IMR-90 (cell line): ENCODE measurements at regions not wholly inside any gene's neighbourhood (a gene's known extent, or its start where the extent isn't known, plus 50 kb on each side); places are given as distances from the start of the nearest gene placed in this dataset.

Experiments used
- ATAC-seq: fragments of 200-7000 bp; cut with Tn5 transposase; 2 replicates; pipeline ENCODE4 v1.9.1; 2020; ENCODE audit warnings: low read depth, mild to moderate bottlenecking, moderate library complexity
- BruUV-seq: library from RNA; stranded (reverse); fragments of 400-500 nt; replicated peaks from 2 replicates; lab custom pipeline; 2021; lab: Mats Ljungman, UMichigan
- CTCF ChIA-PET: fragments of 300-600 bp; formaldehyde crosslinking; extraction: SDS; loops from one replicate; lab custom pipeline; 2021; ENCODE audit warnings: antibody characterized with exemption; lab: Yijun Ruan, JAX
- POLR2A ChIA-PET: fragments of 300-600 bp; sonication (Branson Sonifier 250); formaldehyde crosslinking; loops from one replicate; lab custom pipeline; 2022; ENCODE audit warnings: antibody characterized with exemption; ENCODE audit not compliant: unreplicated experiment; lab: Charles Lee
- DNase-seq: peaks from one replicate; pipeline ENCODE4 v3.0.0; 2013
- H2AFZ ChIP-seq: replicated peaks from 2 replicates; pipeline ENCODE3; 2013; ENCODE audit warnings: low read length, mild to moderate bottlenecking; ENCODE audit not compliant: poor library complexity
- H2AK5ac ChIP-seq: 2 replicates; pipeline ENCODE4 v1.6.1; 2013; ENCODE audit warnings: low read depth, low read length, inconsistent platforms
- H2AK9ac ChIP-seq: replicated peaks from 2 replicates; pipeline ENCODE3; 2013; ENCODE audit warnings: mild to moderate bottlenecking, low read depth, low read length, moderate library complexity; ENCODE audit not compliant: poor library complexity
- H2BK120ac ChIP-seq: 2 replicates; pipeline ENCODE4 v1.6.1; 2013; ENCODE audit warnings: low read depth, low read length, inconsistent platforms
- H2BK15ac ChIP-seq: 3 replicates; pipeline ENCODE4 v1.6.1; 2013; ENCODE audit warnings: low read depth, low read length, inconsistent platforms
- H2BK20ac ChIP-seq: 2 replicates; pipeline ENCODE4 v1.6.1; 2013; ENCODE audit warnings: low read depth, mild to moderate bottlenecking, inconsistent platforms, low read length, moderate library complexity
- H2BK5ac ChIP-seq: 2 replicates; pipeline ENCODE4 v1.6.1; 2013; ENCODE audit warnings: mild to moderate bottlenecking, low read depth, low read length, inconsistent platforms; ENCODE audit not compliant: poor library complexity, severe bottlenecking
- H3K14ac ChIP-seq: replicated peaks from 2 replicates; pipeline ENCODE4 v1.6.1; 2013; ENCODE audit warnings: low read depth, low read length, inconsistent platforms
- H3K18ac ChIP-seq: 2 replicates; pipeline ENCODE4 v1.6.1; 2013; ENCODE audit warnings: low read depth, low read length, control low read depth
- H3K23ac ChIP-seq: 2 replicates; pipeline ENCODE4 v1.6.1; 2013; ENCODE audit warnings: low read depth, low read length, inconsistent platforms
- H3K27ac ChIP-seq: 2 replicates; pipeline ENCODE4 v1.5.1; 2013; ENCODE audit warnings: mild to moderate bottlenecking, control low read depth, low read length; ENCODE audit not compliant: insufficient read depth
- H3K27me3 ChIP-seq: 2 replicates; pipeline ENCODE4 v1.6.1; 2013; ENCODE audit warnings: low read length; ENCODE audit not compliant: control insufficient read depth, insufficient read depth
- H3K36me3 ChIP-seq: 2 replicates; pipeline ENCODE4 v1.6.1; 2013; ENCODE audit warnings: low read length, mixed read lengths; ENCODE audit not compliant: control insufficient read depth, insufficient read depth
- H3K4ac ChIP-seq: 2 replicates; pipeline ENCODE4 v1.6.1; 2013; ENCODE audit warnings: low read depth, low read length, inconsistent platforms
- H3K4me1 ChIP-seq: 2 replicates; pipeline ENCODE4 v1.6.1; 2013; ENCODE audit warnings: low read length, mixed read lengths; ENCODE audit not compliant: control insufficient read depth, insufficient read depth
- H3K4me2 ChIP-seq: 2 replicates; pipeline ENCODE4 v1.6.1; 2013; ENCODE audit warnings: low read depth, mild to moderate bottlenecking, control low read depth, low read length, moderate library complexity
- H3K4me3 ChIP-seq: 2 replicates; pipeline ENCODE4 v1.5.1; 2013; ENCODE audit warnings: low read depth, mild to moderate bottlenecking, control low read depth, low read length, moderate library complexity; ENCODE audit not compliant: insufficient read depth
- H3K56ac ChIP-seq: 2 replicates; pipeline ENCODE4 v1.6.1; 2013; ENCODE audit warnings: low read length, inconsistent platforms; ENCODE audit not compliant: insufficient read depth; ENCODE audit errors: extremely low read depth
- H3K79me1 ChIP-seq, 2 experiments: 2 replicates each; pipeline ENCODE4 v1.6.1; 2013; ENCODE audit warnings: low read length in 2 of 2, inconsistent platforms in 1 of 2, low read depth in 1 of 2
- H3K9ac ChIP-seq: 2 replicates; pipeline ENCODE4 v1.6.1; 2013; ENCODE audit warnings: low read depth, low read length, control low read depth
- H3K9me1 ChIP-seq: 2 replicates; pipeline ENCODE4 v1.6.1; 2013; ENCODE audit warnings: low read length, inconsistent platforms; ENCODE audit not compliant: insufficient read depth
- H3K9me3 ChIP-seq: 2 replicates; pipeline ENCODE4 v1.6.1; 2013; ENCODE audit warnings: low read length; ENCODE audit not compliant: control insufficient read depth, insufficient read depth
- H4K20me1 ChIP-seq: 2 replicates; pipeline ENCODE4 v1.6.1; 2013; ENCODE audit warnings: low read length, inconsistent platforms; ENCODE audit not compliant: insufficient read depth
- H4K5ac ChIP-seq: 2 replicates; pipeline ENCODE4 v1.6.1; 2013; ENCODE audit warnings: mild to moderate bottlenecking, low read depth, low read length, control low read depth
- H4K8ac ChIP-seq, 2 experiments: 2 replicates each; pipeline ENCODE4 v1.6.1; 2013; ENCODE audit warnings: low read depth in 2 of 2, low read length in 2 of 2, control low read depth in 1 of 2, inconsistent platforms in 1 of 2
- H4K91ac ChIP-seq: 2 replicates; pipeline ENCODE4 v1.6.1; 2013; ENCODE audit warnings: low read depth, low read length, inconsistent platforms; ENCODE audit not compliant: insufficient read depth
- NFE2L2 ChIP-seq: fragments of 150-350 bp; IDR thresholded peaks from 2 replicates; pipeline ENCODE4 v1.6.1; 2016; ENCODE audit warnings: low read depth, mild to moderate bottlenecking, low read length
- POLR2A ChIP-seq: IDR thresholded peaks from 2 replicates; pipeline ENCODE4 v1.6.1; 2012; ENCODE audit warnings: mild to moderate bottlenecking, low read depth, low read length
- RAD21 ChIP-seq: IDR thresholded peaks from 2 replicates; pipeline ENCODE4 v1.6.1; 2012; ENCODE audit warnings: low read length, improper control_type of control experiment
- RCOR1 ChIP-seq: IDR thresholded peaks from 2 replicates; pipeline ENCODE4 v1.6.1; 2012; ENCODE audit warnings: mild to moderate bottlenecking, low read length, improper control_type of control experiment; ENCODE audit not compliant: insufficient replicate concordance
- RFX5 ChIP-seq: IDR thresholded peaks from 2 replicates; pipeline ENCODE4 v1.8.0; 2012; ENCODE audit warnings: low read depth, mild to moderate bottlenecking, low read length, moderate library complexity
- SMC3 ChIP-seq: fragments of 150-350 bp; IDR thresholded peaks from 2 replicates; pipeline ENCODE4 v1.6.1; 2016; ENCODE audit warnings: low read depth, mild to moderate bottlenecking, antibody characterized with exemption, low read length, moderate library complexity
- dilution Hi-C: fragments of 300-500 bp; cut with HindIII; formaldehyde crosslinking; loops from one replicate; pipeline ENCODE4 v1.14.3; 2018; ENCODE audit warnings: low sequenced_read_pairs; ENCODE audit not compliant: unreplicated experiment
- in situ Hi-C: fragments of 300-500 bp; cut with MboI; formaldehyde crosslinking; loops from 3 replicates; pipeline ENCODE4 v1.14.3; 2019; ENCODE audit warnings: low sequenced_read_pairs, inconsistent platforms, mixed read lengths
- intact Hi-C: fragments of 100-400 bp; cut with micrococcal nuclease; formaldehyde crosslinking; loops from 2 replicates; pipeline ENCODE4 v1.10.0; 2022
- TF ChIP-seq, protein P1 (sequence below): conservative IDR thresholded peaks from 2 replicates; pipeline ENCODE4 v1.5.1; 2012; ENCODE audit warnings: mild to moderate bottlenecking, low read depth, low read length, improper control_type of control experiment
- TF ChIP-seq, protein P2 (sequence below): fragments of 150-350 bp; IDR thresholded peaks from 2 replicates; pipeline ENCODE4 v1.6.1; 2016; ENCODE audit warnings: low read depth, mild to moderate bottlenecking, low read length, moderate library complexity, borderline replicate concordance

DNA sequence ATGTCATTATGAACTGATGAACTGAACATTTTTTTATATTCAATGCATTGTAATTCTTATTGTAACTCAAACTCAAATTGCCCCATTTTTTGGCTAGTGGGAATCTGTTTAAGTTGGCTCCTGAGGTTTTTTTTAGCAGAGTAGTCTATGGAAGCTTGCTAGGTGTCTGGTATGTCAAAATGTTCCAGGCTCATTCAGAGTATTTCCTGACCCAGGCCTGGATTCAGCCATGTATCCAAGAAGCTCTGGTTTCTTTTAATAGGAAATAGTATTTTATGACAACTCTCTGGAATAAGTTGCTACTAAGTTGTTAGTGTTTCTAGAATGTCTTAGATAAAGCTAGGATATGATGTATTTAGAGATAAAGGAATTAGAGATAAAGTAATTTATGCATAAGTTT, 288.0 kb downstream of the ARL4A start:
- no peak overlapping the region for H3K14ac ChIP-seq
- no peak overlapping the region for H4K5ac ChIP-seq
- H3K4me2 ChIP-seq = no peak overlapping the region
- H3K36me3 ChIP-seq = no peaks in the 10 kb centered on the region
- H2BK15ac ChIP-seq = no peak overlapping the region
- DNase-seq = no peak
- no peak overlapping the region for H2BK5ac ChIP-seq
- in situ Hi-C loops = no loop called here
- H3K9ac ChIP-seq = no peak overlapping the region
- H3K9me1 ChIP-seq = no peaks in the 10 kb centered on the region
- no peak overlapping the region for H3K4me3 ChIP-seq
- no peak overlapping the region for H4K8ac ChIP-seq
- H4K20me1 ChIP-seq = no peaks in the 10 kb centered on the region
- intact Hi-C loops = no loop called here
- H3K27ac ChIP-seq = no peak overlapping the region
- no peak overlapping the region for H3K4ac ChIP-seq
- H3K23ac ChIP-seq = no peak overlapping the region
- H2AK5ac ChIP-seq = no peak overlapping the region
- no peaks in the 10 kb centered on the region for H3K79me1 ChIP-seq
- no peak overlapping the region for H2BK20ac ChIP-seq
- no peak overlapping the region for H3K18ac ChIP-seq
- H3K56ac ChIP-seq = no peak overlapping the region
- no peaks in the 10 kb centered on the region for H3K4me1 ChIP-seq
- ATAC-seq = no peak
- H2AK9ac ChIP-seq = no peak overlapping the region
- no peaks in the 10 kb centered on the region for H3K9me3 ChIP-seq
- H2AFZ ChIP-seq = no peak overlapping the region
- no peak overlapping the region for H4K91ac ChIP-seq
- BruUV-seq = no TSS peak
- H3K27me3 ChIP-seq = no peaks in the 10 kb centered on the region
- ChIA-PET CTCF (no interaction called here), POLR2A (no interaction called here)
- dilution Hi-C loops = no loop called here
- TF ChIP-seq, protein P1, sequence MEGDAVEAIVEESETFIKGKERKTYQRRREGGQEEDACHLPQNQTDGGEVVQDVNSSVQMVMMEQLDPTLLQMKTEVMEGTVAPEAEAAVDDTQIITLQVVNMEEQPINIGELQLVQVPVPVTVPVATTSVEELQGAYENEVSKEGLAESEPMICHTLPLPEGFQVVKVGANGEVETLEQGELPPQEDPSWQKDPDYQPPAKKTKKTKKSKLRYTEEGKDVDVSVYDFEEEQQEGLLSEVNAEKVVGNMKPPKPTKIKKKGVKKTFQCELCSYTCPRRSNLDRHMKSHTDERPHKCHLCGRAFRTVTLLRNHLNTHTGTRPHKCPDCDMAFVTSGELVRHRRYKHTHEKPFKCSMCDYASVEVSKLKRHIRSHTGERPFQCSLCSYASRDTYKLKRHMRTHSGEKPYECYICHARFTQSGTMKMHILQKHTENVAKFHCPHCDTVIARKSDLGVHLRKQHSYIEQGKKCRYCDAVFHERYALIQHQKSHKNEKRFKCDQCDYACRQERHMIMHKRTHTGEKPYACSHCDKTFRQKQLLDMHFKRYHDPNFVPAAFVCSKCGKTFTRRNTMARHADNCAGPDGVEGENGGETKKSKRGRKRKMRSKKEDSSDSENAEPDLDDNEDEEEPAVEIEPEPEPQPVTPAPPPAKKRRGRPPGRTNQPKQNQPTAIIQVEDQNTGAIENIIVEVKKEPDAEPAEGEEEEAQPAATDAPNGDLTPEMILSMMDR = no peak
- TF ChIP-seq, protein P2, sequence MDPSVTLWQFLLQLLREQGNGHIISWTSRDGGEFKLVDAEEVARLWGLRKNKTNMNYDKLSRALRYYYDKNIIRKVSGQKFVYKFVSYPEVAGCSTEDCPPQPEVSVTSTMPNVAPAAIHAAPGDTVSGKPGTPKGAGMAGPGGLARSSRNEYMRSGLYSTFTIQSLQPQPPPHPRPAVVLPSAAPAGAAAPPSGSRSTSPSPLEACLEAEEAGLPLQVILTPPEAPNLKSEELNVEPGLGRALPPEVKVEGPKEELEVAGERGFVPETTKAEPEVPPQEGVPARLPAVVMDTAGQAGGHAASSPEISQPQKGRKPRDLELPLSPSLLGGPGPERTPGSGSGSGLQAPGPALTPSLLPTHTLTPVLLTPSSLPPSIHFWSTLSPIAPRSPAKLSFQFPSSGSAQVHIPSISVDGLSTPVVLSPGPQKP = no peak
- no peak for TF ChIP-seq RAD21
- no peak for TF ChIP-seq POLR2A
- no peak for TF ChIP-seq RFX5
- no peak for TF ChIP-seq SMC3
- TF ChIP-seq NFE2L2 = no peak
- no peak for TF ChIP-seq RCOR1
- no peak overlapping the region for H2BK120ac ChIP-seq
